ENCODE measurements at regions not wholly inside any gene's neighbourhood (a gene's known extent, or its start where the extent isn't known, plus 50 kb on each side); places are given as distances from the start of the nearest gene placed in this dataset.

GRCh38 chr13:77836423-77836822 is 82.2 kb downstream of the EDNRB start:
- TF ChIP-seq, protein P1, sequence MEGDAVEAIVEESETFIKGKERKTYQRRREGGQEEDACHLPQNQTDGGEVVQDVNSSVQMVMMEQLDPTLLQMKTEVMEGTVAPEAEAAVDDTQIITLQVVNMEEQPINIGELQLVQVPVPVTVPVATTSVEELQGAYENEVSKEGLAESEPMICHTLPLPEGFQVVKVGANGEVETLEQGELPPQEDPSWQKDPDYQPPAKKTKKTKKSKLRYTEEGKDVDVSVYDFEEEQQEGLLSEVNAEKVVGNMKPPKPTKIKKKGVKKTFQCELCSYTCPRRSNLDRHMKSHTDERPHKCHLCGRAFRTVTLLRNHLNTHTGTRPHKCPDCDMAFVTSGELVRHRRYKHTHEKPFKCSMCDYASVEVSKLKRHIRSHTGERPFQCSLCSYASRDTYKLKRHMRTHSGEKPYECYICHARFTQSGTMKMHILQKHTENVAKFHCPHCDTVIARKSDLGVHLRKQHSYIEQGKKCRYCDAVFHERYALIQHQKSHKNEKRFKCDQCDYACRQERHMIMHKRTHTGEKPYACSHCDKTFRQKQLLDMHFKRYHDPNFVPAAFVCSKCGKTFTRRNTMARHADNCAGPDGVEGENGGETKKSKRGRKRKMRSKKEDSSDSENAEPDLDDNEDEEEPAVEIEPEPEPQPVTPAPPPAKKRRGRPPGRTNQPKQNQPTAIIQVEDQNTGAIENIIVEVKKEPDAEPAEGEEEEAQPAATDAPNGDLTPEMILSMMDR (IDR thresholded peaks at IDR 0.05), result no peak
- TF ChIP-seq POLR2A (IDR thresholded peaks at IDR 0.05; ENCODE audit: low read depth), result no peak

Data from esophagus muscularis mucosa (tissue), 3 donors.